Stimulated activated CD4-positive, alpha-beta T cell treated with anti-CD3 and anti-CD28 coated beads, Interleukin-1b, Interleukin-23, amount 100 ng/mL, for 1 hour (primary cell): ENCODE measurements at regions not wholly inside any gene's neighbourhood (a gene's known extent, or its start where the extent isn't known, plus 50 kb on each side); places are given as distances from the start of the nearest gene placed in this dataset.

Source experiments
- DNase-seq, 2 donors: peaks; one replicate each; pipeline ENCODE4 v3.0.0-alpha.2; 2020; ENCODE audit warnings: low read depth in 2 of 2

DNA sequence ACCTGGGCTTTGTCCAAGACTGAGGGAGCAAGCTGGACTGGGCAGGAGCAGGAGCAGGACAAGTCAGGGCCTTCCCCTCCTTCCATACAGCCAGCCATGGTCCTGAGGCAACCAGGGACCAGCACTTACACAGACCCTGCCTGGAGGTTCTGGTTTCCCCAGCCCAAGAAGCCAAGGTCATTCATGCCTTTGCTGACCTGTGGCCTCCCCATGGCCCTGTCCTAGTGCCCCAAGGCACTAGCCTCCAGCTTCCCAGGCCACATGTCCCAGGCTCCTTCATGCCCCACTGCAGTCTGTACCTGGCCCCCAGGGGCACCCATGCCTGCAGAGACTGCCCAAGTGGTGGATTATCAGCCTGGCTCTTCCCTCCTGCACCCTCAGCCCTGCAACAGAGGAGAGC lies 243.9 kb downstream of the TOMM20 start:
- no peak for DNase-seq

DNA sequence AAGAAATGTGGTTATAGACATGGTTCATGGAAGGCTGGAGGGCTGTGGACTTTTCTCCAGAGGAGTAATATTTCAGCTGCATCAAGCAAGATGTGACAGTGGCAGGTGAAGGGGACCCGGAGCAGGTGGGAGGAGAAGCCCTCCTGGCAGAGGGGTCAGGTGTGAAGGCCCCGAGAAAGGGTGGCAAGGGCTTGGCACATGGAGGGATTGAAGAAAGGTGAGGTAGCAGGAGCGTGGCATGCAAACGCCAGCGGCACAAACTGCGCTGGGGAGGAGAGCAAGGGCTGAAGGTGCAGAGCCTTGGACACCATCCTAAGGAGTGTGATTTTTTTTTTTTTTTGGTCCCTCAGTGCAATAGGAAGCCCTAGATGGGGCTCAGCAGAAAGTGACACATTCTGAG lies 244.6 kb downstream of the TOMM20 start:
- no peak for DNase-seq

DNA sequence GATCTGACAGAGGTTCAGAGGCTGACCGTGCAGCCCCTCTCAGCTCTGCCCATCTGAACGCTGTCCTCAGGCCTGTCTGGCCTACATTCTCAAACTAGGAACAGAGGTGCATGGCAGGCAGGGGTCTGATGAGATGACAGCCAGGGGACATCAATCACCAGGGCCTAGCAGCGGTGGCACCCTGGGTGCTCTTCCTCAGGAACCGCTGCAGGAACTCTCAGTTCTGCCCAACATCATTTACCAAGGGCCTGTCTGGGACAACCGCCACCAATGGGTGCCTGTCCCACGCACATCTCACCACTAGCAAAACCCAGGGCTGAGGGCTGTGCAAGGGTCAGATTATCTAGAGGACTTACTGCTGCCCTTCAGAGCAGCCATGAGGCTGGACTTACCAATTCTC lies 245.7 kb downstream of the TOMM20 start:
- no peak for DNase-seq

DNA sequence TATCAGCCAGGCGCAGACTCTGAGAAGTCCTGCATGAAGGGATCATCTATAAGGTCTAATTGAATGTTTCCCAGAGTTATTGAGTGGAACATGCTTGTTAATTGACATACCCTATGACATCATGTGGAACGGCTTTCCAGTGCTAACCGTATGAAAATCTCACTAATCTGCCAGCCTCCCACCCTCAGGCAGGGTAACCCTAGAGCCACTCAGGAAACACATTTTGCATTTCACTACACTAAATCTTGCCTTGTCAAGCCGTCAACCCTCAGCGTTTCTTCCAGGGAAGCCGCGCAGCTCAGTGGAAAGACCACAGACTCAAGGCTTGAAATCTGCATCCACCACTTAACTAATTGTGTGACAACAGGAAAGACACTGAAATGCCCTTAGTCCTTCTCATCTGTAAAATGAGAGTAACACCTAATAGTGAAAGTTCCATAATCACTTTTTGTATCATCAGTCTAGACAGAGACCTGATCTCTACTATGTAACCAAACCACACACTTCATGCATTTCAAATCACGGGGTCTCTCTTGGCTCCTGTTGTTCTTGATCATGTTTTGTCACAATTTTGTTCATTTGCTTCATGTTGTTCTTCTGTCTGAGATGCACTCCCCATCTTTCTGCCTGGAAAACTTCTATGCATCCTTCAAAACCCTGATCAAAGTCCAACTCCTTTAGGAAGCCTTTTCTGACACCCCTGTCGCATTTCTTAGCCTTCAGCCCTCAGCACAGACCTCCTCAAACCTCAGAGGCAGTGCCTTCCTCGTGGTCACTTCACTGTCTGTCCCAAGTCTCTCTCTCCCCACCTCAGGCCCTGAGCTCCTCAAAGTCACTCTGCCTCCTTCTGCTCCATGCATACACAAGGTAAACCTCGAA lies 246.5 kb downstream of the TOMM20 start:
- DNase-seq = no peak

DNA sequence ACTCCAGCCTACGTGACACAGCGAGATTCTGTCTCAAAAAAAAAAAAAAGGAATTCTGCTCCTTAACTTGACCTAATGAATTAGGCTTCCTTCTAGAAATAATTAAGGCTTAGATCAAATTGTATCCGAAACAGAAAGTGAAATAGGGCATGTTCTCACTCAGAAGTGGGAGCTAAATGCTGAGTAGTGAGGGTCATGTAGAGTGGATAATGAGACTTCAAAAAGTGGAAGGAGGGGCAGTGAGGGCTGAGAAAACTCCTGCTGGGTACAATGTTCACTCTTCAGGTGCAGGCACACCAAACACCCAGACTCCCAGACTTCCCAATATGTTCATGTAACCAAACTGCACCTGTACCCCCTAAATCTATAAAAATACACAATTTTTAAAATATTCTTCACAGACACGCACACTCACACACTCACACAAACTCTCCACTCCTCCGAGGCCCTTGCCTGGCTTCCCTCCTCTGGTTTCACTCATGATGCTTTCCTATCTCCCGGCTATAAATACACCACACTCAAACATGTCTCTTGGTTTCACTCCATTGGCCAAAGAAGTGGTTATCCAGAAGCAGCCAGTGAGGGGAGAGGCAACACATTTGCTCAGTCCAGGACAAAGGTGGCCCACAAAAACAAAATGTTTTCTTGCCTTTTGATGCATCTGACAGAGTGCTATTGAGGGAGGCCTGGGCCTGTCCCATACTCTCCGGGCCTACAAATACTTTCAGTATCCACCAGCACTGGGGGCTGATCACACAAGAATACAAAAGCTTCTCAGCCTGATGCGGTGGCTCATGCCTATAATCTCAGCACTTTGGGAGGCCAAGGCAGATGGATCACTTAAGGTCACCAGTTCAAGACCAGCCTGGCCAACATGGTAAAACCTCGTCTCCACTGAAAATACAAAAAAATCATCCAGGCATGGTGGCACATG lies 249.2 kb downstream of the TOMM20 start:
- DNase-seq = no peak

DNA sequence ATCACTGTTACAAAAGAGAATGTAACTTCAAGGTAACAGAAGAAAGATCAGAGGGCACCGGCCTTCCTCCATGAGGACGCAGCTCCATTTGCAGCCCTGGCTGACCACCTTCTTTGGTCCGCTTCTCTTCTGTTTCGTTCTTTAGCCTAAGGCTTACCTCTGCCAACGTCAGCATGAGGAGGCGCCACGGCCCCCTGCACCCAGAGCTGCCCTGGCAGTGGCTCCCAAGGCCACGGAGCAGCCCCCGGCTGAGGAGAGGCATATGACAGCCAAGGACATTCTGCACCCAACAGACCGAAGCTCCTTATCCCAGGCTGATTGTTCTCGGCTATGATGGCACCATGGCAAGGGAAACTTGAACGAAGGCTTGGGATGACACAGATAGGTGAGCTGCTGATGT lies 250.3 kb downstream of the TOMM20 start:
- no peak for DNase-seq

DNA sequence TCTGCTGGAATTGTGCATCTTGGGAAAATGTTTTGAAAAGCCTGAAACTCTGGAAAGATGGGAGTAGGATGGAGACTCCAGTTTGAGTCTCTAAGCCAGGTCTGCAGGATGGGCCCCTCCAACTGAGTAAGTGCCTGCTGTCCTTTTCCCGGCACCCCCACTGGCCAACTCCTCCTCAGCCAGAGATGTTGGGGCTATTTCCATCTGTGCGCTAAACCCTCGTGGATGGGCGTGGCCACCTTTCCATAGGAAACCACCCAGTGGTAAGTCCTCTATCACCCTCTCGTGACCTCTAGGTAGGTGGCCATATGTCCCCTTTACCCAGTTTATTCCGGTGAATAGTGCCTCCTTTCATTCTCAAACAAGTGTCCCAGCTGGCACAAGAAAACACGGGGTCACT lies 250.9 kb downstream of the TOMM20 start:
- DNase-seq = no peak

DNA sequence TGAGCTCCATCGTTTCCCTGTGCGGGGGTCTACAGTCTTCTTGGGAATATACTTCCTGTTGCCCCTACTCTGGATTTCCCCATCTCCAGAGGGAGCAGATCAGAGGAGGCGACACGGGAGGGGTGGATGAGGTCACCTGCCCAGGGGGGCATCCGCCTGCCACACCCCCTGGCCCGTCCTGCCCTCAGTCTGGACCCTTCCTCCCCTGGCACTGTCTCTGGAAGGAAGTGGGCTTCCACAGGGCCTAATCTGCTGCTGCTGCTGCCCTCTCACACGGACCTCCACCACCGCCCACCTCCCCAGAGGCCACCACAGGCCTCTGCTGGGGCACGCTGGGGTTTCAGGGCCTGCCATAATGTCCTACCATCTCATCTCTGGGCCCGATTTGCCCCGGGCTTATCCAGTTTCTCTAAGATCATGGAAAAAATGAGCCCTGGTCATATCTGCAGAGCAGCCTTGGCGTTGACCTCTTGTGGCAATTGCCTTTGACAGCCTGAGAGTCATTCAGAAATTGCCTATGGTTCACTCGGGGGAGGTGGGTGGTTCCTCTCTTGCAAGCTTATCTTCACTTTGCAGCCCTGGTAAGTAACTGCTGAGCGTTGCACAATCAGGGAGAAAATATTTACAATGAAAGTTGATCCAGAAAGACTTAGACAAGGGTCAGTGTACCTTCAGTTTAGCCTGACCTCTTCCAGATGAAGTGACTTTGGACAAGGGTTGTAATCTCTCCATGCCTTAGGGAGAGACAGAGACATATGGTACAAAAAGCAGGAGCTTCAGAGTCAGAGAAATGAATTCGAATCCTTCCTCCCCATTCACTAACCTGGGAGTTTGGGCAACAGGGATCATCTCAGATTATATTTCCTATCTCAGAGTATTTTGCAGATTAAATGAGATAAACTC lies 252.4 kb downstream of the TOMM20 start:
- no peak for DNase-seq

DNA sequence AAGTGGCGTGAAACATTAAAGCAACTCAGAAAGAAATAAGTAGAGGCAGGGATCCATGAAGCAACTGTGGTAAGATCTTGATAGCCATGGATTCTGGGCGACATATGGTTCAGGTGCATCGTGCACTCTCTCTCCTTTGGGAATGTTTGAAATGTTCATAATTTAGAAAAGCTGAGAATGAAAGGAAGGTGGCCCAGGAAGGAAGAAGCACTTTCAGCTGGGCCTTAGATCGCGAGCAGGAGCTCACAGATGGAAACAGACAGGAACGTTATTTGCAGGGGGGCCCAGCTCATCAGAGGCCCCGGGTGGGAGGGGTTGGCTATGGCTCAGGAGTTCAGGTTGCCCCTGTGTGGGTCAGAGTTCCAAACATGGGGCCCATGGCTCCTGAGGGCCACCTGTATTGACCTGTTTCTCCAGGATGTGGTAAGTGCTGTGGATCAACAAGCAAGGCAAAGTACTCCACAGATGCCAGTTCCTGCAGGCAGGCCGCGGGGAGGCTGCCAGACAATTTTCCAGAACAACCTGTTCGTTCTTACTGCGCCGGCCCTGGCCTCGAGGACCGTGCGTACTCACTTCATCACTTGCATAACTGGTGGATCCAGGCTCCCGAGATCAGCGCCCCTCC lies 253.2 kb downstream of the TOMM20 start:
- DNase-seq = no peak

DNA sequence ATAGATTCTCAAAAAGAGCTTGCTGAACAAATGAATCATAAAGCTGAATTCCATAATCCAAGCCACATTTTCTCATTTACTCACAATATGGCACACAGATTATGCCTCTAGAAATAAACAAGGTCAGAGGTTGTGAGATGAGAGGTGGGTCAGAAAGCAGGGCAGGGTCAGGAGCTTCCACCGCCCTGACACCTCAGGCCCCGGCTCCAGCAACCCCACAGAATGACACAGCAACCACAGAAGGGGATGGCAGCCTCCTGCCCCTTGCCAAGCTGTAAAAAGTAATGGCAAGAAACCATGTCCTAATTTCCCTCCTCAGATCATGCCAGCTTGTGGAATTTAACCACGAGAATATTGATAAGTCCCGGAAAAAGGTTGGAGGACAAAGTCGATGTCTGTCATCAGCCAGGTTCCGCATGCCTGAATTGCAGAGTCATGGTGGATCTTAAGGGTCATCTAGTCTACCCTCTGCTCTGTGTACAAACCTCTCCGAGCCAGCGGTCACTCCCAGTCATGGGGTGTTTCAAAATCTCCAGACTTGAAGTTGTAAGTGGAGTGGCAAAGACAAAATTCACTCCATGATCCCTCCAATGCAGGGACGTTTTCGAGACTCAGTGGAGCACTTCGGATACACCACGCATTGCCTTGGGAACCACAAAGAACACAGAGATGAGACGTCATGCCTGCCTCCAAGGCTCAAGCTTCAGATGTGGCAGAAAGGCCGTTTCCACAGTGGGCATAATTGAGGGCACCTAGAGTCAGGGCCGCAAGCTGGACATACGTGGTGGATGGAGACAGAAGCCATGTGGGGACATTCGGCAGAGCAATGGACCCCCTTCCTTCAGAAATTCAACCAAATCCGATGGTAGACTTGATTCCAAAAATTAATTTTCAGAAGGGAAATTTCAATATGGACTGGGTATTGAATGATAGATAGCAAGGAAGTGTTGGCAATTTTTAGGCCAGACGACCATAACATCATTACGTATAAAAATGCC lies 254.0 kb downstream of the TOMM20 start:
- DNase-seq = no peak

DNA sequence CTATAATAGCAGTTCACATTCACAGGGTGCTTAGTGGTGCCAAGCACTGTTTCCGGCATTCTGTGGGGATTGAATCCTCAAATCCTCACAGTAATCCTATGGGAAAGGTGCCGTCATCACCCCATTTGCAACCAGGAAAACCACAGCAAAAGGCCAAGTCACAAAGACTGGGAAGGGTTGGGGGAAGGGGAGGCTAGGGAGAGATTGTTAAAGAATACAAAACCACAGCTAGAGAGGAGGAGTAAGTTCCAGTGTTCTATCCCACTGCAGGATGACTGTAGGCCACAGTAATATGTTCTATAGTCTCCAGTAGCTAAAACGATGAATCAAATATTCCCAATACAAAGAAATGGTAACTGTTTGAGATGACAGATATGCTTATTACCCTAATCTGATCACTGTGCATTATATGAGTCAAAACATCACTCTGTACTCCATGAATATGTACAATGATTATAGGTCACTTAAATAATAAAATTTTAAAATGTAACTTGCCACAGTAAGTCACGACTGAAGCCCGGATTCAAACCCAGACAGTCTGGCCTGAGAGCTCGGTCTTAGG lies 256.8 kb downstream of the TOMM20 start:
- DNase-seq = no peak

DNA sequence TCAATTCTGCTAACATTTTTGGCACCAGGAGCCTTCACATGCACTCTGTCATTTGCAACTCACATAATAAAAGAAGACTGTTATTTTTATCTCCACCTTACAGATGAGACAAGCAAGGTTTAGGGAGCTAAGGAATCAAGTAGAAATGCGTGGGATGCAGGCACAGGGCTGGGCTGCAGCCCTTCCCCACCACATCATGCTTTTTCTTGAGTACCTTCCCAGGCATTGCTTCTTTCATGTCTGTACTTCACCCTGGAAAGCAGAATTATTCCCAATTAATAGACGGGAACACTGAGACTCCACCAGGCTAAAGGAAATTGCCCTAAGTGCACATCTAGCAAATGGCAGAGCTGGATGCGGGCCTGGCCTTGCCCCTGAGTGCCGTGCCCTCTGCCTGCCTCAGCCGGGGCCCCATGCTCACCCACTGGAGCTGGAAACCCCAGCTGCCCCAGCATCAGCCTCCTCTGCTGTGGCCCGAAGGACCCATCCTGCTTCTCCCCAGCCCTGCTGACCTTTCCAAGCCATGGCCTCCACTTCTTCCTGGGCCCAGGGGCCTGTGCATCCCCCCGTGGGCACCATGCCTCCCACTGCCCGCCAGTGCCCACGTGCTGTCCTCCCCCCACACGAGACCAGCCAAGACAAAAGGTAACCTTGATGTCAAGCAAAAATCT lies 257.5 kb downstream of the TOMM20 start:
- DNase-seq = no peak

DNA sequence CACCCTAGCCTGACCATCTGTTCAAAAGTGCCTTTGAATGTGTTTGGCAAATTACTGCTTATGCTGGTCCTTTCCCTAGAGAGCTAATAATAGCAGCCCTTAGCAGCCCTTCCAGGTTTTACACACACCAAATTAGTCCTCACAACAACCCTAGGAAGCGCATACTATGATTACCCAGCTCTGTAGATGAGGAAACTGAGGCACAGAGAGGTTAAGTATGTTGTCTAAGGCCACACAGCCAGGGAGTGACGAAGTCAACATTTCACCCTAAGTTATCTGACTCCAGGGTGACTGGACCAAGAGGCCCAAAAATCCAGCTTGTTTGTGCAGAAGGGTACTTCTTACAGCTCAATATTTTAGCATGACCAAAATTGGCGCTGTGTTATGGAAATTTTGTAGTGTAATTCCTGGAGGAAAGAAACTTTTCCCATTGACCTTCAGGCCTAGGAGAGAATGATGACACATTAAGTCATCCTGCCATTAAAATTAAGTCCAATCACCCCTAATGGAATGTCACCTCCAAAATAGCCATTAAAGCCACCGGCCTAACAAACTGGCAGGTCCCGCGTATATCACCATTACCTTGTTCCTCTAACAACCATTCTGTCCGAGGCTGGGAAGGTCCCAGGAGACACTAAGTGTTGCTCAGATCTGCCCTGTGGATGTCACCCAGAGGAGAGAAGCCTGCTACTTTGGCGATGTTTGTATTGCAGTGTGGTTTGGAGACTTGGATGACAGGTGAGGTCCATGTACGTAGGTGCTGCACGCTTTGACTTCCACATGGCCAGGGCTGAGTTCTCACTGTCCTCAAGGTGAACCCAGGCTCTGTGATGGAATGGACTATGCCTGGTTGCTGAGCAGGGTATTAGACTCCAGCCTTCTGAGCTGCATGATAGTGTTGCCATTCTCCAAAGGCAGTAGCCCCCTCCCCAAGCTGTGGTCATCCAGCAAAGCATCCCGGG lies 258.3 kb downstream of the TOMM20 start:
- DNase-seq = no peak

DNA sequence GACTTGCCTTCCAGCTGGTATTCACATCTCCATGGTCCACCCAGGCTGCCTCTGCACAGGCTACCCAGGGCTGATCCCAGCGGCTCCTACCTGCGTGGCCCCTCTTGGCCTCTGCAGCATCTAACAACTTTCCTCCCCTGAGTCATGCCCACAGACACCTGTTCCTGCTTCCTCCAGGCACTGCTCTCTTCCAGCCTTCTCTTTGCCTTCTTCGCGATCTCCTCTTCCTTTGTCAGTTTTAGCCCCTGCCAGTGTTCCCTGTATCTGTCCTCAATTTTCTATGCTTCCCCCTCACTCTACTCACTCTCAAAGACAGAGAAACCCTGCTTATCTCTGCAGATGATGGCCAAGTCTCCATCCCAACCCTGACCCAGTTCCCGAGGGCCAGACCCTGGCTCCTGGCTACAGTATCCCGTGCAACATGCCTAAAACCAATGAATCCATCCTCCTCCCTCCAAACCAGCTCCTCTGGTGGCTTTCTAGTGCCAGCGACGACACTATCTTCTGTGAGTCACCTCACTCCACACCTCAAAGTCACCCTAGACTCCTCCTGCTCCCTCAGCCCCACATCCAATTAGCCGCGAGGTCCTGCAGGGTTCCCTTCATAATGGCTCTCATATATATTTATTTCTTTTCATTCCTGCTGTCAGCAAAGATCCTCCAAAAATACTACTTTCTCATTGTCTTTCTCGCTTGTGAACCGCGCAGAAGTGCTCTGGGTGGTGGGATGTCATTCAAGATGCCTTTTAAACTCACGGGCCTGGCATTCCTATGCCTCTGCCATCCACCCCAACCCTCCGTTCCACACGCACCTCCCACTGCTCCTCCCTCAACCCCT lies 259.2 kb downstream of the TOMM20 start:
- no peak for DNase-seq

DNA sequence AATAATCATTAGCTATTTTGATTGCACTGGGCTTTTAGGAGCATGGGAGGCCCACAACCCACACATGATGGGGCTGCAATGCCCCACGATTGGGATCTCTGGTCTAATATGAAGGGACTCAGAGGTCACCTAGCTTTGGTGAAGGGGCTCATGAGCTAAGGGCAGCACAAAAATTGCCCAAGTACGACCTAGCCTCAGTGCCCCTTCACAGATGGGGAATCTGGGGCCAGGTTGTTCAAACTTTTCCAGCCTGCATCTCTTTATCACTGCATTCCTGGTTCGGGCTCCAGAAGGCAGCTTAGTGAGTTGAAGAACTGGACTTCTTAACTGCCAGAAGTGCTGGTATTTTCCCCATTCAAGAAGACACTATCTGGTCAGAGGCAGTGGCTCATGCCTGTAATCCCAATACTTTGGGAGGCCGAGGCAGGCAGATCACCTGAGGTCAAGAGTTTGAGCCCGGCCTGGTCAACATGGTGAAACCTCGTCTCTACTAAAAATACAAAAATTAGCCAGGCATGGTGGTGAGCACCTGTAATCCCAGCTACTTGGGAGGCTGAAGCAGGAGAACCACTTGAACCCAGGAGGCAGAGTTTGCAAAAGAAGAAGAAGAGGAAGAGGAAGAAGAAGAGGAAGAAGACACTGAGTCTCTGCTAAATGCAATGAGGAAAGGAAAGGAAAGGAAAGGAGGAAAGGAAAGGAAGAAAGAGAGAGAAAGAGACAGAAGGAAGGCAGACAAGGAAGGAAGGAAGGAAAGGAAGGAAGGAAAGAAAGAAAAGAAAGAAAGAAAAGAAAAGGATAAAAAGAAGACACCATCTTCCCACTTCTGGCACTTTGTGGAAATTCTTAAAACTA lies 258.5 kb upstream of the IRF2BP2 start:
- DNase-seq = no peak
